ENCODE measurements at regions not wholly inside any gene's neighbourhood (a gene's known extent, or its start where the extent isn't known, plus 50 kb on each side); places are given as distances from the start of the nearest gene placed in this dataset.

DNA sequence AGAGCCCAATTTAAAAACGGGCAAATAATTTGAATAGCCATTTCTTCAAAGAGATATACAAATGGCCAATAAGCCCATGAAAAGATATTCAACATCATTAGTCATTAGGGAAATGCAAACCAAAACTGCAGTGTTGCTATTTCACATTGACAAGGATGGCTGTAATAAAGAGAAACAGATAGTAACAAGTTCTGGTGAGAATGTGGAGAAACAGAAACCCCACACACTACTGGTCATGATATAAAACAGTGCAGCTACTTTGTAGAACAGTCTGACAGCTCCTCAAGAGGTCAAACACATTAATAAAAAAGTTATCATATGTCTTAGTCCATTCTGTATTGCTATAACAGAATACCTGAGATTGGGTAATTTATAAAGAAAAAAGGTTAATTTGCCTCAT is 237.0 kb upstream of the GRAMD2B start:
- no peak overlapping the region for H3K4me3 ChIP-seq (replicated peaks; ENCODE audit: low read depth, low read length)
- DNase-seq (ENCODE audit: low read depth) = no peak
- TF ChIP-seq, protein P1, sequence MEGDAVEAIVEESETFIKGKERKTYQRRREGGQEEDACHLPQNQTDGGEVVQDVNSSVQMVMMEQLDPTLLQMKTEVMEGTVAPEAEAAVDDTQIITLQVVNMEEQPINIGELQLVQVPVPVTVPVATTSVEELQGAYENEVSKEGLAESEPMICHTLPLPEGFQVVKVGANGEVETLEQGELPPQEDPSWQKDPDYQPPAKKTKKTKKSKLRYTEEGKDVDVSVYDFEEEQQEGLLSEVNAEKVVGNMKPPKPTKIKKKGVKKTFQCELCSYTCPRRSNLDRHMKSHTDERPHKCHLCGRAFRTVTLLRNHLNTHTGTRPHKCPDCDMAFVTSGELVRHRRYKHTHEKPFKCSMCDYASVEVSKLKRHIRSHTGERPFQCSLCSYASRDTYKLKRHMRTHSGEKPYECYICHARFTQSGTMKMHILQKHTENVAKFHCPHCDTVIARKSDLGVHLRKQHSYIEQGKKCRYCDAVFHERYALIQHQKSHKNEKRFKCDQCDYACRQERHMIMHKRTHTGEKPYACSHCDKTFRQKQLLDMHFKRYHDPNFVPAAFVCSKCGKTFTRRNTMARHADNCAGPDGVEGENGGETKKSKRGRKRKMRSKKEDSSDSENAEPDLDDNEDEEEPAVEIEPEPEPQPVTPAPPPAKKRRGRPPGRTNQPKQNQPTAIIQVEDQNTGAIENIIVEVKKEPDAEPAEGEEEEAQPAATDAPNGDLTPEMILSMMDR (IDR thresholded peaks at IDR 0.05; ENCODE audit: low read length, missing control alignments) = no peak

DNA sequence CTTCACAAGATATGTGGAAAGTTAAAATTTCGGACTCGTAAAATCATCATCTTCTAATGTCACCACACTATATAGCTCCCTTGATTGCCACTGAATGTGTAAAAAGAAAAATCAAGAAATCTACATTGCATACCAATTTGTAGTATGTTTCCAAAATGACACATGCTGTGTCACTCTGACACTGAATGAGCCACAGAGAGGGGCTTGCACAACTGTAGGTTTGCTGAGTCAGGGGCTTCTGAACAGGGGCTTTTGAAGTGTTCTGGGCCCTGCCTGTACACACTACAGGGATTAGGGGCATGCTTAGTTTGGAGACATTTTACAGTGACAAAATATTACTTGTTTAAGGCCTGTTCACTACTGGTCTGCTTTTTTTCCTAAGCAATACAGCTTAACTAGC is 234.4 kb upstream of the GRAMD2B start:
- TF ChIP-seq, protein P1 (IDR thresholded peaks at IDR 0.05; ENCODE audit: low read length, missing control alignments) = no peak
- H3K4me3 ChIP-seq (replicated peaks; ENCODE audit: low read depth, low read length) = no peak overlapping the region
- no peak for DNase-seq (ENCODE audit: low read depth)

DNA sequence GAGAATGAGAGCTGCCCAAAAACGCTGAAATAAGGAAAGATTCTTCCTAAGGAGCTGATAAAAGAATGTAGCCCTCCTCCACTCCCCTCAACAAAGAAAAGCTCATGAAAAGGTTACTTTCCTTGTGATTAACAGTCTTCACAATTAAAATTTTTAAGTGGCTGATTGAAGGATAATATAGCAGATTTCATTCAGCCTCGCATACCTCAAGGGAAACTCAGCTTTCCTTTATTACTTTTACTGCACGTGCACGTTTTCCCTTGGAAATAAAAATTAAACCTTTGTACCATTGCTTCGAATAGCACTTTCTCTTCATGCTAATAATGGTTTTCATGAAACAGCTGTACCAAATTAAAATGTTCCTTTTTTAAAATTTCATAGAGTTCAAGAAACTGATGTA is 234.0 kb upstream of the GRAMD2B start:
- no peak for DNase-seq (ENCODE audit: low read depth)
- TF ChIP-seq, protein P1 (IDR thresholded peaks at IDR 0.05; ENCODE audit: low read length, missing control alignments) = no peak
- H3K4me3 ChIP-seq (replicated peaks; ENCODE audit: low read depth, low read length) = no peak overlapping the region

DNA sequence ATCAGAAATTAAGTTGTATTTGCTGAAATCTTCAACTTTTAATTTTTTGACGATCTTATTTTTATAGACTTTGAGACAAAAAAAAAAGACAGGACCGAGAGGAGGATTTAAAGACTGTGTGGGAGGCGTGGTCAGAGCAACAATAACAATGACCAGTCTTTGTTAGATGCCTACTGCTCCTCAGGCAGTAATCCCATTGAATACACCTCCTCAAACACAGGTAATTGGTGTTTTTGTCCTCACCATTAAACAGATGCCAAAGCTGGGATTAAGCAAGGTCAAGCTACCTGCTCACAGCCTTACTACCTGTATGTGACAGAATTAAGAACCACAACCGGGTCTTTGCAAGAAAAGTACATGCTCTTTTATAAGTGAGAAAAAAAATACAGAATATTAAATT is 233.3 kb upstream of the GRAMD2B start:
- TF ChIP-seq, protein P1 (IDR thresholded peaks at IDR 0.05; ENCODE audit: low read length, missing control alignments) = no peak
- no peak for DNase-seq (ENCODE audit: low read depth)
- no peak overlapping the region for H3K4me3 ChIP-seq (replicated peaks; ENCODE audit: low read depth, low read length)

DNA sequence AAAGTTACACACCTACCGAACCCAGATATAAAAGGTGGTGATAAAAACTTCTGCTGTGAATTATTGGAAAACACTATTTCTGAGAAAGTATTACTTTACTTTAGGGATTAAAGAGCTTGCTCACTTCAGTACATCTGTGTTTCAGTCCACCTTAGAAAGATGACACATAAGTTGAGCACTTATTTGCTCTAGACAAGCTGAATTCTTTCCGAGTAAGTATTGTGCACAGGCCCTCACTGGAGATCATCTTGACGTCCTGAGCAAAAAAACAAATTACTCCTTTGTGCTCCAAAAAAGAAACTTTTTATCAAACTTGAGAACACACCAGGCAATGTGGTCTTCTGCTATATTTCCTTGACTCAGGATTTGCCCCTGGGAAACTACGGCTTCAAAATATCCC is 231.0 kb upstream of the GRAMD2B start:
- H3K4me3 ChIP-seq (replicated peaks; ENCODE audit: low read depth, low read length) = no peak overlapping the region
- TF ChIP-seq, protein P1 (IDR thresholded peaks at IDR 0.05; ENCODE audit: low read length, missing control alignments) = no peak
- no peak for DNase-seq (ENCODE audit: low read depth)

DNA sequence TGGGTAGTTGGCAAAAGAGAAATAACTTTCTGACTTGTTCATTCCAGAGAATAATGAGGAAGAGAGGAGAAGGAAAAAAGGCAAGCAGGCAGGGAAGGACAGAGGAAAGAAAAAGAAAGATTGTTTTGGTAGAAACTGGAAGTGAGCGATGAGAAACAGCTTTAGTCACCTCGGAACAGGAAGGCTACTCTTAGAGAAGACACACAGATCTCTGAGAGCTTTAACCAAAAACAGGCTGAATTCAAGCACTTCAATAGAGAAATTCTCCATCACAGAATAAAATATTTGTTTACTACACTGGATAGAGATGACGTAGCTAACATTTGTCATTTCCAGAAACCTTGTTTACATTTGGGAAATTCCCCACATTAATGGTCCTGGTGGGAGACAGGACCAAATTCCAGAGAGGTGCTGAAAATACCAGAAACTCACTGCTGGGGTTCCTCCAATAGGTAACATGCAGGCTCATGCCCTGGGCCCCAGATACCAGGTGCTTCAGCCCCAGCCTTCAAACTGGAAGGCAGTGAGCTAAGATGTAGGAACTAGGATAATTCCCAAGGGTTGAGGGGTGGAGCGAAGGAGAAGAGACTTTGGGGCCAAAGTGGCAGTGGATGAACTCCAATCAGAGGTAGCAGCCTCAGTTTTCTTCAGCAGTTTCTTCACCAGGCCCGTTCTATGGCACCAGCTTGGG is 227.7 kb upstream of the GRAMD2B start:
- TF ChIP-seq, protein P1 (IDR thresholded peaks at IDR 0.05; ENCODE audit: low read length, missing control alignments) = no peak
- H3K4me3 ChIP-seq (replicated peaks; ENCODE audit: low read depth, low read length) = no peak overlapping the region
- DNase-seq (ENCODE audit: low read depth) = no peak

DNA sequence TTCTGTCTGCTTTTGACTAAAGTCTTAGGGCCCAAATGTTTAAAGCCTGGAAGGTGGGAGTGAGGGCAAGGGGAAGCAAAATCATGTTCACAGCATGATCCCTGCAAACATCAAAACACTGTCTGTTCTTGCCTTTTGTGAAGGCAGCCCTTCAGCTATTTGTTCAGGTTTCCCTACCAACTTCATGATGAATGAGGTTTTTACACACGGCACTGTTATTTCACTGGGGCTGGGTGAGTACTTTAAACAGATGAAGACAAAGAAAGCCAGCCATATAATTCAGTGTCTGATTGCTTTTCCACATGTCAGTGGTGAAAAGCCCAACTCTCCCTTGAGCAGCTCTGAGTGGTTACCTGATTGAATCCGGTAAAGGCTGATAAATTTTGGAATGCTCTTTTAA is 224.7 kb upstream of the GRAMD2B start:
- H3K4me3 ChIP-seq (replicated peaks; ENCODE audit: low read depth, low read length) = no peak overlapping the region
- no peak for DNase-seq (ENCODE audit: low read depth)
- TF ChIP-seq, protein P1 (IDR thresholded peaks at IDR 0.05; ENCODE audit: low read length, missing control alignments) = no peak
